ENCODE measurements at regions not wholly inside any gene's neighbourhood (a gene's known extent, or its start where the extent isn't known, plus 50 kb on each side); places are given as distances from the start of the nearest gene placed in this dataset.

DNA sequence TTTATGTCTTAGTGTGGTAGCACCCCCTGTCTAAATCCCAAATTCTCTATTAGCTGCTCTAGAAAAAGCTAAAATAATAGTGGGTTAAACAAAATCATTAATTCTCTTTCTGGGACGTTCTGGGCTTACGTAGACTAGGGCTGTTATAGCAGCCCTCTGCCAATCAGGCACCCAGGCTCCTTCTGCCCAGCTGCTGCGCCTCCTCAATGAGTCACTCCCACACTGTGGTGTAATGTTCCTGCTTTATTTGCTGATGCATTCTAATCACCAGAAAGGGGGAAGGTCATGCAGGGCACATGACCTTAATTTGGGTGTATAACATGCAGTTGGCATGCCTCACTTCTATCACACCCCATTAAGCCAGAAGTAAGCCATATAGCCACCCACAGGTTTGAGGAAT, 294.5 kb downstream of the GALC start:
- no peaks in the 10 kb centered on the region for H3K9me3 ChIP-seq (ENCODE audit: control insufficient read depth in 1 of 2, insufficient read depth in 1 of 2, low read length in 2 of 2)
- Mint-ChIP-seq H3K9me3 (no peaks in the 10 kb centered on the region), H3K27ac (no peak overlapping the region), H3K27me3 (peaks cover 9% of the 10 kb centered on the region), H3K4me3 (no peak overlapping the region), H3K4me1 (ENCODE audit: low read depth) (no peaks in the 10 kb centered on the region), H3K36me3 (ENCODE audit: low read depth) (no peaks in the 10 kb centered on the region)
- intact Hi-C loops (cut with DNase I, micrococcal nuclease), result no loop called here
- CTCF ChIA-PET, result no interaction called here
- H3K27ac ChIP-seq (ENCODE audit: low read depth in 1 of 2, low read length in 2 of 2), result no peak overlapping the region
- no peaks in the 10 kb centered on the region for H3K4me1 ChIP-seq (ENCODE audit: insufficient read depth, low read length)
- POLR2A ChIA-PET, result no interaction called here
- H3K4me3 ChIP-seq (ENCODE audit: low read length), result no peak overlapping the region
- TF ChIP-seq, protein P1, sequence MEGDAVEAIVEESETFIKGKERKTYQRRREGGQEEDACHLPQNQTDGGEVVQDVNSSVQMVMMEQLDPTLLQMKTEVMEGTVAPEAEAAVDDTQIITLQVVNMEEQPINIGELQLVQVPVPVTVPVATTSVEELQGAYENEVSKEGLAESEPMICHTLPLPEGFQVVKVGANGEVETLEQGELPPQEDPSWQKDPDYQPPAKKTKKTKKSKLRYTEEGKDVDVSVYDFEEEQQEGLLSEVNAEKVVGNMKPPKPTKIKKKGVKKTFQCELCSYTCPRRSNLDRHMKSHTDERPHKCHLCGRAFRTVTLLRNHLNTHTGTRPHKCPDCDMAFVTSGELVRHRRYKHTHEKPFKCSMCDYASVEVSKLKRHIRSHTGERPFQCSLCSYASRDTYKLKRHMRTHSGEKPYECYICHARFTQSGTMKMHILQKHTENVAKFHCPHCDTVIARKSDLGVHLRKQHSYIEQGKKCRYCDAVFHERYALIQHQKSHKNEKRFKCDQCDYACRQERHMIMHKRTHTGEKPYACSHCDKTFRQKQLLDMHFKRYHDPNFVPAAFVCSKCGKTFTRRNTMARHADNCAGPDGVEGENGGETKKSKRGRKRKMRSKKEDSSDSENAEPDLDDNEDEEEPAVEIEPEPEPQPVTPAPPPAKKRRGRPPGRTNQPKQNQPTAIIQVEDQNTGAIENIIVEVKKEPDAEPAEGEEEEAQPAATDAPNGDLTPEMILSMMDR (IDR thresholded peaks at IDR 0.05), result no peak
- no peaks in the 10 kb centered on the region for H3K36me3 ChIP-seq (ENCODE audit: insufficient read depth, low read length)
- ATAC-seq (ENCODE audit: poor library complexity) (no peak), DNase-seq (no peak)
- H3K27me3 ChIP-seq (ENCODE audit: control insufficient read depth in 1 of 2, insufficient read depth in 2 of 2, low read length in 2 of 2), result no peaks in the 10 kb centered on the region

DNA sequence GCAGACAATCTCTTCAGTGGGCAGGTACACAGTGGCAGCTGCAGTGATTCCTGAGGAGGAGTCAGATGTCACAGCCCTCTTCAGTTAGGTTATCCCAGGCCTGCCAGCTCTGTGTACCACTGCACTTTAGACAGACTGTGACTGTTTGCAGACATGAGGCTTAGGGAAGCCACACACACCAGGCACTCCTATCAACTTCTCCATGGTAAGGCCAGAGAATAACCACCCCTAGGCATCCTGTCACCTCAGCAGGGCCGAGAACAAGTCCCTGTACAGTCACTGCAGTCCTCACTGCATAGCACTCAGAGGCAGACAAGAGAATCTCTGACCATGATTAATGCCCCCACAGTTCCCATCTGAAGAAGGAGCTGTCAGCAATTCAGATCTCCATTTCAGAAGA, 296.5 kb downstream of the GALC start:
- no peak overlapping the region for H3K4me3 Mint-ChIP-seq
- H3K27ac Mint-ChIP-seq, result no peak overlapping the region
- Histone ChIP-seq H3K4me3 (ENCODE audit: low read length) (no peak overlapping the region), H3K27ac (ENCODE audit: low read depth in 1 of 2, low read length in 2 of 2) (no peak overlapping the region), H3K36me3 (ENCODE audit: insufficient read depth, low read length) (no peaks in the 10 kb centered on the region), H3K27me3 (ENCODE audit: control insufficient read depth in 1 of 2, insufficient read depth in 2 of 2, low read length in 2 of 2) (no peaks in the 10 kb centered on the region), H3K4me1 (ENCODE audit: insufficient read depth, low read length) (no peaks in the 10 kb centered on the region), H3K9me3 (ENCODE audit: control insufficient read depth in 1 of 2, insufficient read depth in 1 of 2, low read length in 2 of 2) (no peaks in the 10 kb centered on the region)
- H3K9me3 Mint-ChIP-seq, result no peaks in the 10 kb centered on the region
- peaks cover 9% of the 10 kb centered on the region for H3K27me3 Mint-ChIP-seq
- ChIA-PET POLR2A (no interaction called here), CTCF (no interaction called here)
- TF ChIP-seq, protein P1 (IDR thresholded peaks at IDR 0.05), result no peak
- H3K4me1 Mint-ChIP-seq (ENCODE audit: low read depth), result no peaks in the 10 kb centered on the region
- intact Hi-C loops (cut with DNase I, micrococcal nuclease), result no loop called here
- no peaks in the 10 kb centered on the region for H3K36me3 Mint-ChIP-seq (ENCODE audit: low read depth)
- ATAC-seq (ENCODE audit: poor library complexity) (no peak), DNase-seq (no peak)

DNA sequence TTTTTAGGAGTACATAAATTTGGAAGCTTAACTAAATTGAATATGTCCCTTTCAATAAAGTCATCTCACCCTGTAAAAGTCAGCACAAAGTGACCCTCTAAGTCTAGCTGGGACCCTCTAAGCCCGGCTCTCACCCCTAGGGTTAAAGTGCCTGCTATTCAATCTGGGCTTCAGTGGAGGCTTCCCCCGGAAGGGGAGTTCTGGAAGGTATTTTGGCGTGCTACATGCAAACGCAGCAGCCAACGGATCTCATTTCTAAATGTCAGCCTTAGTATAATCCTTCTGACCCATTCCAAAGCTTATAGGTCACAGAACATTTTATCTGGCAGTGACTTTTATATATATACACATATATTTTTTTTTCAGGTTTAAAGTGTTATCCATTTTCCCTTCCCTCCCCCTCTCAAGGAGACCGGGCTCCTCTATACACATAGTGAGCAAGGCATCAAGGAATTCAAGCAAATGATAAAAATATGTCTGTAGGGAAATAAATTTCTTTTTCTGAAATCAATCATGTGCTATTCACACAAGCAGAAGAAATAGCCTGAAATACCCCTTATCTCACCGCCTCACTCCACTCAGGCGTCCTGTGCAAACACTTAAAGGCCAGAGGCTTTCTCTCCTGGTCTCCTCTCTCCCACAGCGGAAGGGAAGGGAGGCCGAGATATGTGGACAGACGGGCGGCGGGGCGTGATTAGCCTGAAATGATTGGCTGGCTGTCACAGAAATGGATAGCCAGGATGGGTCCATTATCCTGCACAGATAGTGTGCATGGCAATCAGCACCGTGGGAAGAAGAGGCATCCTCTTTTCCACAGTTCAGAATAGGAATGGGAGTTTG, 301.7 kb downstream of the GALC start:
- intact Hi-C loops (cut with DNase I, micrococcal nuclease), result no loop called here
- ATAC-seq (ENCODE audit: poor library complexity) (no peak), DNase-seq (no peak)
- ChIA-PET POLR2A (no interaction called here), CTCF (no interaction called here)
- Histone ChIP-seq H3K36me3 (ENCODE audit: insufficient read depth, low read length) (no peaks in the 10 kb centered on the region), H3K4me3 (ENCODE audit: low read length) (no peak overlapping the region), H3K27me3 (ENCODE audit: control insufficient read depth in 1 of 2, insufficient read depth in 2 of 2, low read length in 2 of 2) (no peaks in the 10 kb centered on the region), H3K27ac (ENCODE audit: low read depth in 1 of 2, low read length in 2 of 2) (no peak overlapping the region), H3K9me3 (ENCODE audit: control insufficient read depth in 1 of 2, insufficient read depth in 1 of 2, low read length in 2 of 2) (no peaks in the 10 kb centered on the region), H3K4me1 (ENCODE audit: insufficient read depth, low read length) (no peaks in the 10 kb centered on the region)
- Mint-ChIP-seq H3K36me3 (ENCODE audit: low read depth) (no peaks in the 10 kb centered on the region), H3K9me3 (no peaks in the 10 kb centered on the region), H3K4me1 (ENCODE audit: low read depth) (no peaks in the 10 kb centered on the region), H3K4me3 (no peak overlapping the region), H3K27ac (no peak overlapping the region), H3K27me3 (no peaks in the 10 kb centered on the region)
- TF ChIP-seq, protein P1 (IDR thresholded peaks at IDR 0.05), result no peak
